Right lobe of liver (tissue), 6 donors: ENCODE measurements at regions not wholly inside any gene's neighbourhood (a gene's known extent, or its start where the extent isn't known, plus 50 kb on each side); places are given as distances from the start of the nearest gene placed in this dataset.

Source experiments
- ATAC-seq, 4 donors: fragments of 200-7000 bp; cut with Tn5 transposase; one replicate each; pipeline ENCODE4 v1.9.1; 2020; ENCODE audit warnings: mild to moderate bottlenecking in 4 of 4, moderate library complexity in 4 of 4
- DNase-seq, 3 donors: peaks; one replicate each; pipeline ENCODE4 v3.0.0-alpha.2; 2020
- H3K27ac ChIP-seq, 3 donors: fragments of 200-600 bp; one replicate each; pipeline ENCODE4 v1.8.0; 2022
- H3K27me3 ChIP-seq, 2 donors: fragments of 200-600 bp; one replicate each; pipeline ENCODE4 v1.8.0; 2022
- H3K36me3 ChIP-seq, 4 donors: fragments of 200-600 bp; sonication (generic) in 1 of 4; one replicate each; pipeline versions ENCODE4 v1.5.1 to v1.8.0; 2017 to 2022; ENCODE audit warnings: control low read depth in 1 of 4
- H3K4me1 ChIP-seq, 4 donors: fragments of 200-600 bp; sonication (generic) in 1 of 4; one replicate each; pipeline versions ENCODE4 v1.5.1 to v1.8.0; 2017 to 2022; ENCODE audit warnings: control low read depth in 1 of 4
- H3K4me3 ChIP-seq, 3 donors: fragments of 200-600 bp; one replicate each; pipeline ENCODE4 v1.8.0; 2022
- H3K9me3 ChIP-seq, 4 donors: fragments of 200-600 bp; sonication (generic) in 1 of 4; one replicate each; pipeline versions ENCODE4 v1.5.1 to v1.8.0; 2017 to 2022; ENCODE audit warnings: control low read depth in 1 of 4
- CTCF ChIP-seq, 4 donors: fragments of 200-600 bp in 3 of 4; fragments of 450-650 bp in 1 of 4; IDR thresholded peaks; one replicate each; pipeline versions ENCODE4 v1.5.1 to v1.8.0; 2016 to 2022; ENCODE audit warnings: antibody characterized with exemption in 4 of 4, mild to moderate bottlenecking in 2 of 4
- POLR2A ChIP-seq: fragments of 450-650 bp; IDR thresholded peaks from one replicate; pipeline ENCODE4 v1.6.1; 2017; ENCODE audit warnings: antibody characterized with exemption, mild to moderate bottlenecking
- WGBS: methylation state at CpG from one replicate; pipeline ENCODE4 v1.1.6; 2018; ENCODE audit warnings: low coverage, low lambda C conversion rate; ENCODE audit not compliant: insufficient coverage; ENCODE audit errors: missing lambda C conversion rate; 5-methylcytosine and 5-hydroxymethylcytosine counted together
- intact Hi-C, 2 donors: fragments of 100-400 bp; cut with DNase I; formaldehyde crosslinking; loops; one replicate each; pipeline versions ENCODE4 v1.11.2 to v1.14.1; 2022
- donor health status: DM: no; HTN: yes; CAD: no.
- donor health status: DM: no; HTN: no; CAD: no.
- donor health status: DM: no; HTN: no; CAD: no.
- donor health status: DM: no; HTN: yes; CAD: no.
- donor health status: DM: no; HTN: yes; CAD: no.

GRCh38 chr5:154557548-154557947 lies 79.5 kb upstream of the HAND1 start:
- H3K9me3 ChIP-seq = peaks cover 0 to 4% (median 0%) of the 10 kb centered on the region in 4 donors
- intact Hi-C loops = no loop called here
- no peaks in the 10 kb centered on the region for H3K27me3 ChIP-seq
- H3K4me3 ChIP-seq = no peak overlapping the region
- H3K36me3 ChIP-seq = no peaks in the 10 kb centered on the region
- DNase-seq (no peak), ATAC-seq (no peak)
- H3K27ac ChIP-seq = no peak overlapping the region
- no peaks in the 10 kb centered on the region for H3K4me1 ChIP-seq
- WGBS = 69% methylated on average over 1 of the region's 1 CpG
- TF ChIP-seq CTCF (IDR thresholded peaks at IDR 0.05) = no peak
- TF ChIP-seq POLR2A = no peak

- 56% methylated on average over 1 of the region's 1 CpG for WGBS
- H3K27me3 ChIP-seq = no peaks in the 10 kb centered on the region
- intact Hi-C loops = no loop called here
- no peaks in the 10 kb centered on the region for H3K4me1 ChIP-seq
- H3K4me3 ChIP-seq = no peak overlapping the region
- ATAC-seq (no peak), DNase-seq (no peak)
- H3K9me3 ChIP-seq = no peaks in the 10 kb centered on the region
- no peak overlapping the region for H3K27ac ChIP-seq
- TF ChIP-seq CTCF (IDR thresholded peaks at IDR 0.05) (no peak), POLR2A (no peak)
- H3K36me3 ChIP-seq = no peaks in the 10 kb centered on the region
These were observed 69.5 kb upstream of the HAND1 start for GRCh38 chr5:154547551-154547950.

GRCh38 chr5:154546719-154547118 lies 68.7 kb upstream of the HAND1 start:
- Histone ChIP-seq H3K27ac (no peak overlapping the region), H3K36me3 (no peaks in the 10 kb centered on the region), H3K9me3 (no peaks in the 10 kb centered on the region), H3K27me3 (no peaks in the 10 kb centered on the region), H3K4me3 (no peak overlapping the region), H3K4me1 (no peaks in the 10 kb centered on the region)
- ATAC-seq (no peak), DNase-seq (no peak)
- TF ChIP-seq CTCF (IDR thresholded peaks at IDR 0.05) (no peak), POLR2A (no peak)
- WGBS = 61% methylated on average over 5 of the region's 5 CpGs
- intact Hi-C loops = no loop called here

GRCh38 chr5:154544646-154545045 lies 66.6 kb upstream of the HAND1 start:
- H3K4me1 ChIP-seq = no peaks in the 10 kb centered on the region
- no peak overlapping the region for H3K4me3 ChIP-seq
- TF ChIP-seq CTCF (IDR thresholded peaks at IDR 0.05) (no peak), POLR2A (no peak)
- intact Hi-C loops = no loop called here
- no peaks in the 10 kb centered on the region for H3K36me3 ChIP-seq
- H3K27me3 ChIP-seq = no peaks in the 10 kb centered on the region
- WGBS = 60% methylated on average over 3 of the region's 3 CpGs
- H3K9me3 ChIP-seq = no peaks in the 10 kb centered on the region
- no peak overlapping the region for H3K27ac ChIP-seq
- DNase-seq = no peak
- no peak for ATAC-seq

GRCh38 chr5:154543380-154543779 lies 65.4 kb upstream of the HAND1 start:
- Histone ChIP-seq H3K4me3 (no peak overlapping the region), H3K27me3 (no peaks in the 10 kb centered on the region), H3K27ac (no peak overlapping the region), H3K4me1 (no peaks in the 10 kb centered on the region), H3K9me3 (no peaks in the 10 kb centered on the region), H3K36me3 (no peaks in the 10 kb centered on the region)
- 38% methylated on average over 4 of the region's 5 CpGs for WGBS
- intact Hi-C loops = no loop called here
- TF ChIP-seq CTCF (IDR thresholded peaks at IDR 0.05) (no peak), POLR2A (no peak)
- DNase-seq = no peak
- ATAC-seq = no peak
